ENCODE measurements at regions not wholly inside any gene's neighbourhood (a gene's known extent, or its start where the extent isn't known, plus 50 kb on each side); places are given as distances from the start of the nearest gene placed in this dataset.

GRCh38 chr18:1954583-1955312 is 616.6 kb downstream of the METTL4 start:
- H3K4me3 ChIP-seq (ENCODE audit: low read length): no peak overlapping the region
- 88 to 92% methylated on average over 9 to 20 of the region's 20 CpGs for WGBS, 2 experiments (ENCODE audit: insufficient coverage in 1 of 2, insufficient read length in 1 of 2)
- no peak for TF ChIP-seq CTCF (conservative IDR thresholded peaks at IDR 0.05)
- no peaks in the 10 kb centered on the region for H3K36me3 ChIP-seq (ENCODE audit: control insufficient read depth, insufficient read depth, low read length)
- H3K4me1 ChIP-seq (ENCODE audit: control insufficient read depth, insufficient read depth, low read length): no peaks in the 10 kb centered on the region
- no peak overlapping the region for H3K9ac ChIP-seq (ENCODE audit: extremely low read depth, low read length, poor library complexity, severe bottlenecking)
- Mint-ChIP-seq H3K27ac (no peak overlapping the region), H3K27me3 (ENCODE audit: insufficient read depth) (no peaks in the 10 kb centered on the region), H3K4me1 (peaks cover 2% of the 10 kb centered on the region), H3K4me3 (no peak overlapping the region), H3K9me3 (peaks cover 9% of the 10 kb centered on the region), H3K36me3 (ENCODE audit: low read depth) (no peaks in the 10 kb centered on the region)
- H3K27me3 ChIP-seq (ENCODE audit: control insufficient read depth, insufficient read depth, low read length, poor library complexity, severe bottlenecking): no peaks in the 10 kb centered on the region
- no peak overlapping the region for H3K27ac ChIP-seq (ENCODE audit: low read depth, low read length)
- H3K9me3 ChIP-seq (ENCODE audit: control insufficient read depth, low read length): no peaks in the 10 kb centered on the region
- no peak for DNase-seq

GRCh38 chr18:1958798-1959197 is 612.5 kb downstream of the METTL4 start:
- no peak for DNase-seq
- peaks cover 6% of the 10 kb centered on the region for H3K4me1 ChIP-seq (ENCODE audit: control insufficient read depth, insufficient read depth, low read length)
- Mint-ChIP-seq H3K36me3 (ENCODE audit: low read depth) (no peaks in the 10 kb centered on the region), H3K27me3 (ENCODE audit: insufficient read depth) (no peaks in the 10 kb centered on the region), H3K27ac (no peak overlapping the region), H3K9me3 (peaks cover 9% of the 10 kb centered on the region), H3K4me3 (no peak overlapping the region), H3K4me1 (peaks cover 10% of the 10 kb centered on the region)
- no peak overlapping the region for H3K4me3 ChIP-seq (ENCODE audit: low read length)
- no peak overlapping the region for H3K9ac ChIP-seq (ENCODE audit: extremely low read depth, low read length, poor library complexity, severe bottlenecking)
- TF ChIP-seq CTCF (conservative IDR thresholded peaks at IDR 0.05): no peak
- H3K27ac ChIP-seq (ENCODE audit: low read depth, low read length): no peak overlapping the region
- H3K27me3 ChIP-seq (ENCODE audit: control insufficient read depth, insufficient read depth, low read length, poor library complexity, severe bottlenecking): no peaks in the 10 kb centered on the region
- no peaks in the 10 kb centered on the region for H3K9me3 ChIP-seq (ENCODE audit: control insufficient read depth, low read length)
- WGBS, 2 experiments (ENCODE audit: insufficient coverage in 1 of 2, insufficient read length in 1 of 2): 50% methylated on average over 1 of the region's 1 CpG; no CpG with 5 or more reads in 1 of the 2 experiments
- no peaks in the 10 kb centered on the region for H3K36me3 ChIP-seq (ENCODE audit: control insufficient read depth, insufficient read depth, low read length)

DNA sequence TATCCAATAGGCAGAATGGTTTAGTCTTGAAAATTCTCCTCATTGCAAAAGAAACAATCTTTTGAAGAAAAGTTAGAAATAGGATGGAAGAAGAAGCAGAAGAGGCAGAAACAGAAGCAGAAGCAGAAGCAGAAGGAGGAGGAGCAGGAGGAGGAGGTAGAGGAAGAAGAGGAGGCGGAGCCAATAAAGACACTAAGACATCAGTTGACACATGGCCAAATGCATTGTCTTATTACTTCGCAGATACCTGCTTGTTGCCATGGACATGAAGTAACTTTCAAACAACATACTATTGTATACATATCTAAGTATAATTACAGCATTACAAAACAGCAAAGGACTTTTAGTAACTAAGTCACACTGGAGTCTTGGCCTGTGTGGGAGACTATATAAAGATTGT is 606.3 kb downstream of the METTL4 start:
- H3K27me3 ChIP-seq (ENCODE audit: control insufficient read depth, insufficient read depth, low read length, poor library complexity, severe bottlenecking): no peaks in the 10 kb centered on the region
- Mint-ChIP-seq H3K4me3 (no peak overlapping the region), H3K27ac (no peak overlapping the region), H3K36me3 (ENCODE audit: low read depth) (no peaks in the 10 kb centered on the region), H3K4me1 (peaks cover 9% of the 10 kb centered on the region), H3K27me3 (ENCODE audit: insufficient read depth) (no peaks in the 10 kb centered on the region), H3K9me3 (no peaks in the 10 kb centered on the region)
- H3K4me1 ChIP-seq (ENCODE audit: control insufficient read depth, insufficient read depth, low read length): peaks cover 8% of the 10 kb centered on the region
- peak overlapping the region; percentile 25 for H3K27ac ChIP-seq (ENCODE audit: low read depth, low read length)
- WGBS, 2 experiments (ENCODE audit: insufficient coverage in 1 of 2, insufficient read length in 1 of 2): 92% methylated on average over 2 of the region's 2 CpGs; no CpG with 5 or more reads in 1 of the 2 experiments
- no peaks in the 10 kb centered on the region for H3K9me3 ChIP-seq (ENCODE audit: control insufficient read depth, low read length)
- no peak for TF ChIP-seq CTCF (conservative IDR thresholded peaks at IDR 0.05)
- H3K9ac ChIP-seq (ENCODE audit: extremely low read depth, low read length, poor library complexity, severe bottlenecking): no peak overlapping the region
- no peak for DNase-seq
- H3K36me3 ChIP-seq (ENCODE audit: control insufficient read depth, insufficient read depth, low read length): no peaks in the 10 kb centered on the region
- no peak overlapping the region for H3K4me3 ChIP-seq (ENCODE audit: low read length)
